NCI-H2081 treated with DMSO at 0.1 percent for 48 hours (cell line): ENCODE measurements at regions not wholly inside any gene's neighbourhood (a gene's known extent, or its start where the extent isn't known, plus 50 kb on each side); places are given as distances from the start of the nearest gene placed in this dataset.

Experiments
- DNase-seq: peaks from one replicate; lab custom pipeline; 2025; lab: John Stamatoyannopoulos, UW

DNA sequence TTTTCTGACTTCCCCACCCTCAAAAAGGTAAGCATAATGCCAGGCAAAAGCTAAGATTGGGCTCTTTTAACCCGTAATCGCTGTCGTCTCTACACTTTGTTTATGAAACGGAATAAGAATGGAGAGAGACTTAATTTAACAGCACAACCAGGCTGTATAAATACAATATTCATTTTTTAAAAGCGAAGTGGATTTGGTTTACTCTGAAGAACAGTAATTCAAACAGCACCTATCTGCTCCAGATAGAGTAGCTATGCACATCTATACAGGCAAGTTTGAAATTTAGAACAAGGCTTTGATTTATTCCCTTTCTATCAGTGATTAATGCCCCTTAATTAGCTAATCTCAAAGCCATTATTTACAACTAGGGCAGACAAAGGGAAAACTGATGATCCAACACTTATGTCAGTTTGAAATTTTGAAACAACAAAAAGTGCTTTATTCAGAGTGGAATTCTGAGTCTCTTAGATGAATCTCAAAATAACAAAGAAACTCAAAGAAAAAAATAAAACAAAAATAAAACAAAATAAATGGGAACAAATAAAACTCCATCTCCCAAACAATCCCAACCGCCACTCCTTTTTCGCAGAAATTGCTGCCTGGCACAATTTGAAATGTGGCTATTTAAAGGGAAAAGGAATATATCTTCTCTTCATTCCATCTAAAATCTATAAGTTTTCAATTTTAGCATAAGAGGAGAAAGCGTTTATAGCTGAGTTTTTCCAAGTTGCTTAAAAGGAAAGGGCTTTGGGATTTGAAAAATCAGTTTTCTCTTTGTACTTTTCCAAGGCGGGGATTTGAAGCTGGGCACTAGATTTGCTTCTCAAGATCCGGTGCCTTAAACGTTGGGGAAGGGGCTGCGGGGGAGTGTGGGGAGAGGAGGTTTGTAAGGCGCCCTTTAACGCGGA lies 298.6 kb downstream of the PARP8 start:
- no peak for DNase-seq

- DNase-seq: no peak
These were observed 299.4 kb downstream of the PARP8 start for GRCh38 chr5:50965654-50966375.

- DNase-seq: no peak
These were observed 300.6 kb downstream of the PARP8 start for GRCh38 chr5:50967009-50967562.

- DNase-seq: no peak
These were observed 301.3 kb downstream of the PARP8 start for GRCh38 chr5:50967563-50968355.

GRCh38 chr5:50968356-50969149 lies 302.1 kb downstream of the PARP8 start:
- DNase-seq: no peak

GRCh38 chr5:50969151-50970031 lies 303.0 kb downstream of the PARP8 start:
- DNase-seq: no peak

GRCh38 chr5:50975840-50976239 lies 309.4 kb downstream of the PARP8 start:
- no peak for DNase-seq

GRCh38 chr5:50978924-50979323 lies 312.5 kb downstream of the PARP8 start:
- DNase-seq: no peak

DNA sequence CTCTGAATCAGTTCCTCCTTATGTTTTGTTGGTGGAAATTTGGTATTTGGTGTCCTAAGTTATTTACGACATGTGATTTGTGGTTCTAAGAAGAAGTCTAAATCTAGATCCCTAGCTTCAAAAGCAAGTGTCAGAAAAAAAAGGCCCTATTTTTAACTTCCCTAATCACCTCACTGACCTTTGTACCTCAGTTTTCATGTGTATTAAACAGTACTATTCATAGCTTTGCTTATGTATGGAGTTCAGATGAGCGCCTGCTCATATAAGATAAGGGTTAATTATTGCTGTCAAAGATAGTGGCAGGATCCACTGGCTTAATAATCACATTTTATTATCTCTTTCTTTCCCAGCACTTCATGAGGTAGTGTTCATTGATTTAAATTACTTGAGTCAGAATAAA lies 318.2 kb downstream of the PARP8 start:
- no peak for DNase-seq

DNA sequence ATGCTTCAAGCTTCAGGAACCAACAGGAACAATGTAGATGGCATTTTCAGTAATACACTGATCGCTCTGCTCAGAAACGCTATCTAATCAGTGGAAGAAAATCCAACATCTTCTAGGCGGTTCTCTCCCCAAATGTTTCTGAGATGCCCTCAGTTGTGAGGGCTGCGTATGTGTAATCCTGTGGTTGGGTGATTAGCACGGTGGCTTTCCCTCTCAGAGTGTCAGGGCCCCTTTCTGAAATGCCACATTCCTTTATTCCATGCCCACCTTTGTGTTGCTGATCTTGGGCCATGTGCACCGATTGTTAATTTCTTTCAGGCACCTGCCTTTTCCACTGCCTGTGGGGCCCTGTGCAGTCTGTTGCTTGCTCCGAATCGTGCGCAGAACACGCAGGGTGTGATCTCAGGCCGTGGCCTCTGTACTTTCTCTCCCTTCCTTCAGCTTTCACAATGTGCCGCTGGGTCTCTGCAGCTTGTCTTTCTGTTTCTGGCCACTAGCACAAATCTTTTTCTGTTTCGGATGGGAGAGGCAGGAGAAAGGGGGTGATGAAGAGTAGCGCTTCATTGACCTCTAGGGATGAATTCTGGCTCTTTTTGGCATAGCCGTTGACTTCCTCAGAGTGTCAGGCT lies 324.0 kb downstream of the PARP8 start:
- DNase-seq: no peak

- no peak for DNase-seq
These were observed 329.0 kb downstream of the PARP8 start for GRCh38 chr5:50995285-50995942.

- no peak for DNase-seq
These were observed 334.9 kb downstream of the PARP8 start for GRCh38 chr5:51001227-51001923.

DNA sequence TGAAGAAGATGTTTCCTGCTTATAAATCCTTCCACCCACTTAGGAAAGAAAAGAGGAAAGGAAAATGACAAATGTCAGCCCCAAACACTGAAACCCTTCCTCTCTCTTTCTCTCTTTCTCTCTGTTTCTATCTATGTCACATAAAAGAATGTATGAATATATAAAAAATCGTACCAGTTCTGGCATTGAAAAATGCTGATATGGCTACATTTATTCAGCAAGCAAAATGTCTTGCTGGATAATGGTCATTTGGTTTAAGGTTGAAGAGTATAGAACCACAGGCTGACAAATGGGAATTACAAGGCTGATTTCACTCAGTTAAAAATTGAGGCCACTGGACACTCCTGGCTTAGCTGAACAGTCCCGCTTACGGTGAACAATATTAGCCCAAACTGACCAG lies 335.9 kb downstream of the PARP8 start:
- no peak for DNase-seq

DNA sequence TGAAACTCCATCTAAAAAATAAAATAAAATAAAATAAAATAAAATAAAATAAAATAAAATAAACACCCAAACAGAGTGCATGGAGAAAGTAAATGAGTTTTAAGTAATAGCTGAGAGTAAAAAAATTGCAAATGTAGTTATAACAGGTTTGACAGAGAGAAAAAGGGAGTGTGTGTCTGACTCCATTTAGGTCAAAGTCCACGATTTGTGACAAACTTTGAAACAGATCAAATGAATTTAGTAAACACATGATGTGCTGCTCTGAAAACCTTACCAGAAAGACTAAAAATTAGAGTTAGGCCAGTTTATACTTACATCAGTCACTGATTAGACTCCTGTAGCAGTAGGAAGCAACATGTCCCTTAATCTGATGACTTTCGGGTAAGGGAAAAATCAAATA lies 346.6 kb downstream of the PARP8 start:
- DNase-seq: no peak

GRCh38 chr5:51018423-51018822 lies 352.0 kb downstream of the PARP8 start:
- DNase-seq: no peak

GRCh38 chr5:51024263-51024662 lies 357.8 kb downstream of the PARP8 start:
- no peak for DNase-seq

DNA sequence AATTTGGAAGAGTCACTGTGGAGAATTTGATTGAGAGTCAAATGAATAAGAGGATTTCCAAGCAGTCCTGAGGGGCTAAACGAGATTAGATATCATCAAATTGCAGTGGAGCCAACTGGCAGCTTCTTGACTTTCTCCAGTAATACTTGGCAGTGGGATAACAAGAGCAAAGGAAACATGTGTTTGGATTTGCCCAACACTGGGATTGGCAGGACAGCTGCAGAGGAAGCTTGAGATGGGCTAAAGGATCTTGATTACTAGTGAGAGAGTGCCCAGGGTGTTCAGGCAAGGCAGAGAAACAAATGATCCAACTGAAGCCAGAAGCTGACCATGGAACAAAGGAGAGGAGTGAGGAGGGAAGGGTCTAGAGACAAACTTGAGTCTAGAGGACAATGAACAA lies 356.0 kb upstream of the ISL1 start:
- DNase-seq: no peak

DNA sequence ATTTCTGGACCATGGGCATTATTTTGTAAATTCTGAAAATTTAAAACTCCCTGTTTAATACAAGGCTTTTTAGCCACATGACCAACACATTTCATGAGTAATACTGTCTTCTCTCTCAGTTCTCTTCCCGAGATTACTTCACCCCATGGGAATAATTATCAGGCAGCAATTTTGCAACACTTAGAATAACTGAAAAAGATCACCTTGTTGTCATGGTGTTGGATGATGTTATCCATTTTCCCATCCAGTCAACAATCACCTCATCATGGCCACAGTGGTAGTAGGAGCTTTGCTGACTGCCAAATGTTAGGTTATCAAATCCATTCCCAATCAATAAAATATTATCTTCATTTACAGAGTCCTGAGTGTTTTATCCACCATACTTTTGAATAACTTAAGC lies 354.9 kb upstream of the ISL1 start:
- DNase-seq: no peak

DNA sequence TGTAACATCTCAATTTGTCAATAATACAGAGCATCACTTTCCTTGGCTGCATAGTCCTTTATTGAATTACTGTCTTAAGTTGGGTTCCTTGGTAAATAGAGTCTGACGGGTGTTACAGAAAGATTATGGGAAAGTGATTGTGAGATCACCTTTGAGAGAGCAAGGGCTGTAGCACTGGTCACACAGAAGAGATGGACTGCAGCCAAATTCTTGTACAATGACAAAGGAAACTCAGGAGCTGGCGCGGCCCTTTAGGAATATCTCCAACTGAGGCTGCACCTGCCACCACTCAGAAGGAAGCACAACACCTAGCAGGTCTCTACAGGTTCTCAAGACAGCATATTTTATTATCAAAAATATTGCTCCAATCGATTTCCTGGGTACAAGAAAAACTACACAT lies 350.0 kb upstream of the ISL1 start:
- no peak for DNase-seq
